Gastroesophageal sphincter (tissue), 4 donors: ENCODE measurements at regions not wholly inside any gene's neighbourhood (a gene's known extent, or its start where the extent isn't known, plus 50 kb on each side); places are given as distances from the start of the nearest gene placed in this dataset.

Experiments used
- ATAC-seq: fragments of 150-250 bp; one replicate; pipeline ENCODE4 v1.9.1; 2016; ENCODE audit warnings: mild to moderate bottlenecking, moderate library complexity
- H3K27ac ChIP-seq, 4 donors: fragments of 200-600 bp; sonication (generic) in 3 of 4; 1 replicate in 3 of 4; 2 replicates in 1 of 4; pipeline ENCODE4 v1.5.1; 2016 to 2019
- H3K27me3 ChIP-seq: fragments of 200-600 bp; sonication (generic); one replicate; pipeline ENCODE4 v1.5.1; 2019
- H3K36me3 ChIP-seq, 2 donors: fragments of 200-600 bp; sonication (generic); one replicate each; pipeline ENCODE4 v1.5.1; 2019; ENCODE audit warnings: control low read depth in 1 of 2
- H3K4me1 ChIP-seq, 3 donors: fragments of 200-600 bp; sonication (generic); 1 replicate in 2 of 3; 2 replicates in 1 of 3; pipeline ENCODE4 v1.5.1; 2016 to 2019; ENCODE audit warnings: control low read depth in 2 of 3
- H3K4me3 ChIP-seq, 2 donors: fragments of 200-600 bp; sonication (generic); one replicate each; pipeline ENCODE4 v1.5.1; 2019; ENCODE audit warnings: mild to moderate bottlenecking in 1 of 2, moderate library complexity in 1 of 2
- H3K9me3 ChIP-seq, 3 donors: fragments of 200-600 bp; sonication (generic); one replicate each; pipeline ENCODE4 v1.5.1; 2017 to 2019; ENCODE audit warnings: control low read depth in 2 of 3
- EP300 ChIP-seq: sonication (generic); formaldehyde crosslinking; IDR thresholded peaks from one replicate; pipeline ENCODE4 v1.6.1; 2017; ENCODE audit warnings: antibody characterized with exemption, mild to moderate bottlenecking
- POLR2A ChIP-seq, 2 donors: fragments of 450-650 bp; IDR thresholded peaks; one replicate each; pipeline ENCODE4 v1.6.1; 2017; ENCODE audit warnings: antibody characterized with exemption in 2 of 2, mild to moderate bottlenecking in 2 of 2, moderate library complexity in 1 of 2
- POLR2AphosphoS5 ChIP-seq: sonication (generic); formaldehyde crosslinking; IDR thresholded peaks from one replicate; pipeline ENCODE4 v1.6.1; 2017; ENCODE audit warnings: antibody characterized with exemption
- WGBS, 2 donors: methylation state at CpG; one replicate each; pipeline ENCODE4 v1.1.5; 2018; ENCODE audit warnings: low coverage in 1 of 2; 5-methylcytosine and 5-hydroxymethylcytosine counted together
- TF ChIP-seq, protein P1 (sequence below), 4 experiments: fragments of 200-600 bp in 2 of 4; fragments of 450-650 bp in 2 of 4; sonication (generic) in 1 of 4; IDR thresholded peaks; one replicate each; pipeline ENCODE4 v1.5.1; 2017 to 2019; ENCODE audit warnings: antibody characterized with exemption in 4 of 4, mild to moderate bottlenecking in 2 of 4, moderate library complexity in 2 of 4

DNA sequence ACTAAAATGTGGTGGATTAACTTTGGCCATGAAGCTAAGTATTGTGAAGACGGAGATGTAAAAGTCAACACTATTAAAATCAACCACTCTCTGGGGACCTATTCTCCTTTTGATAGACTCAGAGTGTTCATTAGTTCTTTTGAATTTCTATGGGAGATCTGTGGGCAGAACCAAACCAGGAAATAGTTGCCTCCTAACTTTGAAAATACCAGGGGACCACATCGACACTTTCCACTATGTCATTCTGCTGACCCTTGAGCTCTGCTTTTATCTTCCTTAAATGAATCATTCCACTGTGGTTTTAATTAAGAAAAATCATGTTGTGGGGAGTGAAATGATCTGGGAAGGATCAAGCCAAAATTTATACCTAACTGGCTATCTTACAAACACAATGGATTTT, 960.5 kb downstream of the GATA3 start:
- TF ChIP-seq, protein P1, sequence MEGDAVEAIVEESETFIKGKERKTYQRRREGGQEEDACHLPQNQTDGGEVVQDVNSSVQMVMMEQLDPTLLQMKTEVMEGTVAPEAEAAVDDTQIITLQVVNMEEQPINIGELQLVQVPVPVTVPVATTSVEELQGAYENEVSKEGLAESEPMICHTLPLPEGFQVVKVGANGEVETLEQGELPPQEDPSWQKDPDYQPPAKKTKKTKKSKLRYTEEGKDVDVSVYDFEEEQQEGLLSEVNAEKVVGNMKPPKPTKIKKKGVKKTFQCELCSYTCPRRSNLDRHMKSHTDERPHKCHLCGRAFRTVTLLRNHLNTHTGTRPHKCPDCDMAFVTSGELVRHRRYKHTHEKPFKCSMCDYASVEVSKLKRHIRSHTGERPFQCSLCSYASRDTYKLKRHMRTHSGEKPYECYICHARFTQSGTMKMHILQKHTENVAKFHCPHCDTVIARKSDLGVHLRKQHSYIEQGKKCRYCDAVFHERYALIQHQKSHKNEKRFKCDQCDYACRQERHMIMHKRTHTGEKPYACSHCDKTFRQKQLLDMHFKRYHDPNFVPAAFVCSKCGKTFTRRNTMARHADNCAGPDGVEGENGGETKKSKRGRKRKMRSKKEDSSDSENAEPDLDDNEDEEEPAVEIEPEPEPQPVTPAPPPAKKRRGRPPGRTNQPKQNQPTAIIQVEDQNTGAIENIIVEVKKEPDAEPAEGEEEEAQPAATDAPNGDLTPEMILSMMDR (IDR thresholded peaks at IDR 0.05): no peak
- TF ChIP-seq POLR2AphosphoS5: no peak
- H3K4me1 ChIP-seq: no peaks in the 10 kb centered on the region
- H3K36me3 ChIP-seq: no peaks in the 10 kb centered on the region
- H3K9me3 ChIP-seq: no peaks in the 10 kb centered on the region
- 48 to 68% methylated on average over 2 of the region's 2 CpGs for WGBS, 2 donors
- H3K4me3 ChIP-seq: no peak overlapping the region
- ATAC-seq: no peak
- H3K27me3 ChIP-seq: peaks cover 5% of the 10 kb centered on the region
- H3K27ac ChIP-seq: no peak overlapping the region

DNA sequence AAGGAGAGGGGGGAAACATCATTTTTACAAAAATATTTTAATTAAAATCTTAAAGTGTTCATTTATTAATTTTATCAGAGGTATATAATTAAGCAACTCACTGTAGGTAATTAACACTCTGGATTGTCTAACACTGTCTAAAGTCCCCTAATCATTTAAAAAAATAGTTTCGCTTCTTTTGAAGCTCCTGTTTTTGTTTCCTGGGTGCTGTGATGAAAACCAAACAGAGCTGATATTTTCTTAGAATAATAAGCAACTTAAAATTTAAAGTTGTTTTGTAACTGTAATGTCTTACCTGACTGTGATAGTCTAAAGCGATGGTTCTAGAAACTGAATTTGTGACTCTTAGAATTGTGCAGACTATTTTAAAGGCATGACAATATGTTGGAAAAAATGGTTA, 961.0 kb downstream of the GATA3 start:
- peaks cover 5% of the 10 kb centered on the region for H3K27me3 ChIP-seq
- no peak for ATAC-seq
- no peak overlapping the region for H3K4me3 ChIP-seq
- TF ChIP-seq POLR2A (IDR thresholded peaks at IDR 0.05) (no peak), EP300 (no peak), POLR2AphosphoS5 (no peak)
- TF ChIP-seq, protein P1 (IDR thresholded peaks at IDR 0.05): no peak
- H3K4me1 ChIP-seq: no peaks in the 10 kb centered on the region
- H3K27ac ChIP-seq: no peak overlapping the region
- 82 to 97% methylated on average over 2 of the region's 2 CpGs for WGBS, 2 donors
- H3K9me3 ChIP-seq: no peaks in the 10 kb centered on the region
- H3K36me3 ChIP-seq: no peaks in the 10 kb centered on the region

DNA sequence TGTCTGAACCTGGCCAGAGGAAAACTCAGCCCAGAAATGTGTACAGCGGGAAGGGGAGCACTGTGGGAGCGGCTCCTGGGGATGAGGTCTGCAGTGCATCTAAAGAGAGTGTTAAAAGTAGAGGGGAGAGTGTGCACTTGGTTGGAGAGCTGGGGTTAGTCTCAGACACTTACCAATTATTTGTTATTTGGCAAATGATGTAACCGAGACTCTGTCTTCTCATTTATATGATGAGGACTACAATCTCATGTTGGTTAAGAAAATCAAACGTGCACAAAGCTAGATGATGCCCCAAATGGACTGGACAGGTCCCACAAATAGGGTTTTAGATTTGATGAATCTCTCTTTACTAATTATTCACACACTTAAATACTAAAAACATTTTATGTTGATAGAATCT, 962.4 kb downstream of the GATA3 start:
- WGBS, 2 donors: 67 to 94% methylated on average over 3 of the region's 4 CpGs
- no peaks in the 10 kb centered on the region for H3K36me3 ChIP-seq
- H3K27me3 ChIP-seq: peaks cover 5% of the 10 kb centered on the region
- no peaks in the 10 kb centered on the region for H3K9me3 ChIP-seq
- H3K4me3 ChIP-seq: no peak overlapping the region
- H3K4me1 ChIP-seq: no peaks in the 10 kb centered on the region
- no peak for ATAC-seq
- TF ChIP-seq POLR2AphosphoS5 (no peak), POLR2A (IDR thresholded peaks at IDR 0.05) (no peak), EP300 (no peak)
- TF ChIP-seq, protein P1 (IDR thresholded peaks at IDR 0.05): no peak
- H3K27ac ChIP-seq: no peak overlapping the region

GRCh38 chr10:9018195-9019173, 964.0 kb downstream of the GATA3 start:
- no peak for ATAC-seq
- H3K27me3 ChIP-seq: peaks cover 5% of the 10 kb centered on the region

DNA sequence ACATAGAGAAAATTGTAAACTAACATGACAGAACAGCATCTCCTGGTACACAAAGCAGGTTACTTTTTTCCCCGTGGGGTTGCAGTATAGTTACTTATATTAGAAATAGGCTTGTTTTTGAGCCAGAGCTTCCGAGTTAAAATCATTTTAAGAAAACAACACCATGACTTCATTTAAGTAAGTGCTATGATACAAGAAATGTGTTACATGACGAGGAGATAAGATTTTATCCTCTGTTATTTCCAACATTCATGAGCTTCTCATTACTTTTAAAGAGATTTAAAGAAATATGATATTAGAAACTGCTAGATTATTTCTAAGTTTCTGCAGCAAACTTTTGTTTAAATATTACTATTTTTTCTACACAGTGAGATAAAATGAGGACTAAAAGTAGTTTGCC, 968.7 kb downstream of the GATA3 start:
- ATAC-seq: no peak
- no peaks in the 10 kb centered on the region for H3K4me1 ChIP-seq
- H3K27me3 ChIP-seq: peaks cover 5% of the 10 kb centered on the region
- H3K27ac ChIP-seq: no peak overlapping the region
- H3K36me3 ChIP-seq: no peaks in the 10 kb centered on the region
- TF ChIP-seq, protein P1 (IDR thresholded peaks at IDR 0.05): no peak
- TF ChIP-seq POLR2AphosphoS5 (no peak), EP300 (no peak), POLR2A (IDR thresholded peaks at IDR 0.05) (no peak)
- no peaks in the 10 kb centered on the region for H3K9me3 ChIP-seq
- 22 to 29% methylated on average over 3 of the region's 3 CpGs for WGBS, 2 donors
- H3K4me3 ChIP-seq: no peak overlapping the region

More at GRCh38 chr10:9018195-9019173, 964.0 kb downstream of the GATA3 start:
- no peaks in the 10 kb centered on the region for H3K9me3 ChIP-seq
- H3K4me1 ChIP-seq: no peaks in the 10 kb centered on the region
- H3K27ac ChIP-seq: no peak overlapping the region
- WGBS, 2 donors: 71 to 86% methylated on average over 6 to 7 of the region's 7 CpGs
- no peak for TF ChIP-seq POLR2A (IDR thresholded peaks at IDR 0.05)
- H3K36me3 ChIP-seq: no peaks in the 10 kb centered on the region
- no peak overlapping the region for H3K4me3 ChIP-seq
